ENCODE measurements at regions not wholly inside any gene's neighbourhood (a gene's known extent, or its start where the extent isn't known, plus 50 kb on each side); places are given as distances from the start of the nearest gene placed in this dataset.

- Histone ChIP-seq H3K18ac (ENCODE audit: extremely low read depth, low read length) (no peak overlapping the region; the same call in 1 of the 2 replicates), H3K36me3 (ENCODE audit: control insufficient read depth in 2 of 4, insufficient read depth in 4 of 4, low read length in 3 of 4) (no peaks in the 10 kb centered on the region), H3K4ac (replicated peaks; ENCODE audit: insufficient read length, low read depth, low read length) (no peak overlapping the region), H2AFZ (ENCODE audit: low read length) (peak overlapping the region; percentile 84; the same call in 1 of the 2 replicates), H3K9ac (replicated peaks in 1 of 4; ENCODE audit: extremely low read depth in 1 of 4, low read depth in 3 of 4, low read length in 3 of 4) (no peak overlapping the region), H4K5ac (ENCODE audit: insufficient read length, low read depth, low read length) (no peak overlapping the region), H3K56ac (replicated peaks; ENCODE audit: insufficient read length, low read depth, low read length) (no peak overlapping the region), H3K4me3 (ENCODE audit: extremely low read depth in 1 of 4, insufficient read depth in 2 of 4, low read depth in 3 of 4, low read length in 4 of 4) (peak overlapping the region in 1 of 4 experiments; percentile 3; a peak in 1 of 8 replicates), H2BK15ac (ENCODE audit: low read length) (no peak overlapping the region), H3K79me1 (ENCODE audit: low read depth, low read length) (no peaks in the 10 kb centered on the region), H4K91ac (replicated peaks; ENCODE audit: insufficient read length, low read length) (no peak overlapping the region), H2AK5ac (ENCODE audit: low read depth, low read length) (no peak overlapping the region), H3K4me2 (ENCODE audit: insufficient read depth in 1 of 2, low read depth in 2 of 2, low read length in 2 of 2) (0 out of 4 replicates have a peak overlapping the region, but pooled peaks of 1 of the 2 experiments have one; percentile 22), H4K20me1 (replicated peaks in 1 of 2; ENCODE audit: control insufficient read depth in 1 of 2, insufficient read depth in 2 of 2, low read length in 2 of 2) (no peaks in the 10 kb centered on the region), H3K4me1 (replicated peaks in 1 of 4; ENCODE audit: control insufficient read depth in 3 of 4, insufficient read depth in 4 of 4, low read length in 3 of 4) (peaks cover 0 to 6% (median 1%) of the 10 kb centered on the region in 4 experiments; a peak in 1 of 7 replicates), H2BK5ac (ENCODE audit: low read depth, low read length) (no peak overlapping the region), H3K27me3 (replicated peaks in 1 of 4; ENCODE audit: control insufficient read depth in 3 of 4, extremely low read depth in 1 of 4, insufficient read depth in 3 of 4, low read length in 3 of 4) (no peaks in the 10 kb centered on the region), H3K79me2 (ENCODE audit: control insufficient read depth in 1 of 2, insufficient read depth in 2 of 2, low read length in 2 of 2) (no peaks in the 10 kb centered on the region), H4K8ac (ENCODE audit: extremely low read depth, insufficient read depth, low read length) (no peak overlapping the region), H3K27ac (ENCODE audit: low read depth, low read length) (no peak overlapping the region), H3K14ac (ENCODE audit: insufficient read length) (no peak overlapping the region), H2BK12ac (ENCODE audit: low read depth, low read length) (no peak overlapping the region), H3K23ac (ENCODE audit: insufficient read length) (no peak overlapping the region), H3K23me2 (ENCODE audit: low read depth, low read length) (no peaks in the 10 kb centered on the region), H2BK120ac (replicated peaks; ENCODE audit: low read depth, low read length) (peak overlapping the region; percentile 63), H2BK20ac (ENCODE audit: low read length) (no peak overlapping the region), H3K9me3 (ENCODE audit: insufficient read depth in 2 of 2, low read depth in 1 of 2, low read length in 1 of 2) (no peaks in the 10 kb centered on the region)
- FAIRE-seq (no peak), DNase-seq (ENCODE audit: low read depth in 1 of 2, low spot score in 2 of 2) (no peak)
- ChIA-PET CTCF (ENCODE audit: partially characterized antibody) (interaction anchor here (0.9 to 1.3 kb wide), 2 partner anchors 8 to 24 kb away, joined by 3 read pairs; no protein-coding TSS in a partner anchor), POLR2A (ENCODE audit: partially characterized antibody) (no interaction called here)
- WGBS, 2 experiments (ENCODE audit: extremely low coverage in 1 of 2, insufficient coverage in 1 of 2, insufficient read length in 1 of 2, insufficient replicate concordance in 2 of 2, low coverage in 1 of 2, low lambda C conversion rate in 2 of 2, missing lambda C conversion rate in 1 of 2): 89% methylated on average over 3 of the region's 3 CpGs; no CpG with 5 or more reads in 1 of the 2 experiments
- TF ChIP-seq CEBPB (IDR thresholded peaks at IDR 0.05; ENCODE audit: low read depth, low read length) (peak; percentile 59; the same call in 1 of the 2 replicates), CBX8 (IDR thresholded peaks at IDR 0.05; ENCODE audit: borderline replicate concordance, low read depth, low read length) (no peak)
Observed at GRCh38 chr2:59560769-59561168, 992.7 kb downstream of the BCL11A start.
